HAP-1 (cell line): ENCODE measurements at regions not wholly inside any gene's neighbourhood (a gene's known extent, or its start where the extent isn't known, plus 50 kb on each side); places are given as distances from the start of the nearest gene placed in this dataset.
A peak's percentile ranks its signal among the peaks of the same experiment; 100 is the strongest.

Experiments
- DNase-seq, 2 experiments: peaks; one replicate each; pipeline ENCODE4 v3.0.0-alpha.2; 2016 to 2020; ENCODE audit warnings: low spot score in 2 of 2
- H3K27me3 ChIP-seq: fragments of 250-450 bp; sonication (Bioruptor Pico); 2 replicates; pipeline ENCODE4 v1.5.1; 2020; ENCODE audit warnings: low read depth, mild to moderate bottlenecking, moderate library complexity
- H3K36me3 ChIP-seq: fragments of 250-450 bp; sonication (Bioruptor Pico); replicated peaks from 2 replicates; pipeline ENCODE4 v1.5.1; 2020; ENCODE audit warnings: mild to moderate bottlenecking
- H3K4me1 ChIP-seq: fragments of 250-450 bp; sonication (Bioruptor Pico); 2 replicates; pipeline ENCODE4 v1.5.1; 2020; ENCODE audit warnings: mild to moderate bottlenecking
- H3K4me3 ChIP-seq: fragments of 250-450 bp; sonication (Bioruptor Pico); 2 replicates; pipeline ENCODE4 v1.5.1; 2020; ENCODE audit warnings: mild to moderate bottlenecking, moderate library complexity
- H3K9me3 ChIP-seq: fragments of 250-450 bp; sonication (Bioruptor Pico); 2 replicates; pipeline ENCODE4 v1.5.1; 2020; ENCODE audit warnings: mild to moderate bottlenecking, moderate library complexity
- in situ Hi-C: fragments of 300-500 bp; cut with MboI; formaldehyde crosslinking; loops from 3 replicates; pipeline ENCODE4 v1.14.3; 2020; ENCODE audit warnings: low sequenced_read_pairs, inconsistent platforms, mixed read lengths

DNA sequence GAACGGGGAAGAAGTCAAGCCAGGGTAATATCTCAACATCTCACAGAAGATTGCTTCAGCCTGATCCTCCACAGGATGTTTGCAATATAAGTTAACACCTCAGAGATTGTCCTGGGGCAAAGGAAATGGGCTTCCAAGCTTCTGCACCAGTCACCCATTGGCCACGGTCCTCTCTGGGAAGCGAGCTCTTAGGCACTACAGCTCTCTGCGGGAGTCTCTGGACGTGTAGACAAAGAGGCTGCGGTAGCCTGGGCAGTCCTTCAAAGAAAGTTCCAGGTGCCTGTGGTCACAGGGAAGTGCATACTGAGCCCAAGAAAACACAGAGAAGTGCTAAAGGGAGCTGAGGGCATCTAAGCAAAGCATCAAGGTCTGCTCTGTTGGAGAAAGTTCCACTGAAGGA is 805.7 kb downstream of the DIAPH3 start:
- Histone ChIP-seq H3K9me3 (no peaks in the 10 kb centered on the region), H3K36me3 (no peaks in the 10 kb centered on the region), H3K27me3 (no peaks in the 10 kb centered on the region), H3K4me1 (no peaks in the 10 kb centered on the region; the same call in 1 of the 2 replicates), H3K4me3 (no peak overlapping the region)
- no peak for DNase-seq
- in situ Hi-C loops = no loop called here

DNA sequence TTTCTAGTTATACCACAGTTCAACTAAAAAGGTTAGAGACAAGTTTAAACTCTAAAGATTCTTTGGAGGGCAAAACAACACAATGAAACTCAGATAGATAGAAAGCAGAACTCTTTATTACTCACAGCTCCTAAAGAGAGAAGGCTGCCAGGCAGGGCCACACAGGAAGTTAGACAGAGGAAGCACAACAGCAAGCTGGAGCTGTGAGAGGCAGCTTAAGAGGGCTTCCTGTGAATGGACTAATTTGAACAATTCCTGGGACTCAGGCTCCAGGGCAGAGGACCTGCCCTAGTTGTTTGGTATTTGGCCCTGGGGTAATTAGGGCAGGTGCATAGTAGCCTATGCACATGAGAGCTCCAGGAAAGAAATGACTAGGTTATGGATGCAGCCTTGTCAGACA is 803.6 kb downstream of the DIAPH3 start:
- Histone ChIP-seq H3K9me3 (no peaks in the 10 kb centered on the region), H3K27me3 (no peaks in the 10 kb centered on the region), H3K36me3 (no peaks in the 10 kb centered on the region), H3K4me1 (no peaks in the 10 kb centered on the region), H3K4me3 (no peak overlapping the region)
- DNase-seq = no peak
- in situ Hi-C loops = no loop called here

GRCh38 chr13:59360916-59361315 is 802.8 kb downstream of the DIAPH3 start:
- no peaks in the 10 kb centered on the region for H3K36me3 ChIP-seq
- DNase-seq = no peak
- no peaks in the 10 kb centered on the region for H3K9me3 ChIP-seq
- H3K4me1 ChIP-seq = no peaks in the 10 kb centered on the region
- no peaks in the 10 kb centered on the region for H3K27me3 ChIP-seq
- in situ Hi-C loops = no loop called here
- H3K4me3 ChIP-seq = no peak overlapping the region

DNA sequence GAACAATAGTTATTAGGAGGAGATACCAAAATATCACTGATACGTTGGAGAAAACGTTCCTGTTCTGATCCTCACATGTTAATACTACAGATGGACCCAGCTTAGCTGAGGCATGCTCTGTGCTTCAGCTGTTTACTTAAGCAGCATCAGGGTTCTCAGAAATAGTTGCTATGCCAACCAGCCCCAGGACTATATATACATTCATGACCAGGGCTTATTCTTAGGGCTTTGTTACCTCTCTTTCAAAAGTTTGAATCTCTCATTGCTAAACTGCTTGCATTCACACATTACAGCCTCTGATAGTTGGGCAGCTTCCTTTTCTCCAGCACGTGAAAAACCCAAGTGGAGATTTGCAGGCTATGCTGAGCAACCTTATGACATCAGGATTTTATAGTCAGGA is 800.4 kb downstream of the DIAPH3 start:
- DNase-seq = no peak
- in situ Hi-C loops = no loop called here

GRCh38 chr13:59363947-59364346 is 799.8 kb downstream of the DIAPH3 start:
- H3K27me3 ChIP-seq = no peaks in the 10 kb centered on the region
- no peak for DNase-seq
- no peak overlapping the region for H3K4me3 ChIP-seq
- no peaks in the 10 kb centered on the region for H3K36me3 ChIP-seq
- H3K4me1 ChIP-seq = no peaks in the 10 kb centered on the region
- in situ Hi-C loops = no loop called here
- no peaks in the 10 kb centered on the region for H3K9me3 ChIP-seq

More for the DNA sequence above, 800.4 kb downstream of the DIAPH3 start:
- Histone ChIP-seq H3K36me3 (no peaks in the 10 kb centered on the region), H3K9me3 (no peaks in the 10 kb centered on the region), H3K4me3 (no peak overlapping the region), H3K27me3 (no peaks in the 10 kb centered on the region), H3K4me1 (no peaks in the 10 kb centered on the region)

DNA sequence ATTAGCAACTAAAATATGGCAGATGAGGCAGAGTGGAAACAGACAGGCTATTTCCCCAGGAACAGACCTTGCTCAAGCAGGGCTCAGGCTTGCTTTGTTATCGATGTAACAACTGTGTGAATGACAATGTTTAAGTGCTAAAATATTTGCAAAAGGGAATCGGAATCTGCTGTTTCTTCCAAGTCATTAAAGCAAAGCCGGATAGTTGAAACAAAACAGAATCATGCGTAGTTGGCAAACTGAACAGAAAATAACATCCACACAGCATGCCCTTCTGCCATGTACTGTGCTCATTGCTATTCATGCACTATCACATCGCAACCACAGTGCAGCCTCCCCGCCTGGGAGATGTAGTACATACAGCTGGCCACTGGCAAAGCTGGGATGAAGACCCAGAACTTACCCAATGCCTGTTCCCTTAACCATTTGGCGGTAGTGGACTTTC is 799.1 kb downstream of the DIAPH3 start:
- Histone ChIP-seq H3K9me3 (no peaks in the 10 kb centered on the region), H3K36me3 (no peaks in the 10 kb centered on the region), H3K27me3 (no peaks in the 10 kb centered on the region), H3K4me1 (no peaks in the 10 kb centered on the region), H3K4me3 (no peak overlapping the region)
- DNase-seq = no peak
- in situ Hi-C loops = no loop called here

DNA sequence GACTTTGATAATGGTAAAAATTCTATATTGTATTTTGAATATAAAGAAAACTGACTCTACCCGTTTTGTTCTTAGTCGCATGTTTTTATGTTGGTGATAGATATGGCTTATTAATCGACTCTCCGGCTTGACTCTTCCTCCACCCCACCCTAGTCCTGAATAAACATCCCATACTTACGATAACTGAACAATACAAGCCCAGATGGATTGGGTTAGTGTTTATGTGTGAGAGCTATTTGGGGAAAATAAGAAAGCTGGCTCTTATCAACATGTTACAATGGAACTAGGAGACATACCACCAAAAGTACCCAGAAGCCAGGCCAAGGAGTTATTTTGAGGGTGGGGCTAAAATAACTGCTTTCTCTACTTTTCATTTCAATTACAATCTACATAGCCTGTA is 796.3 kb downstream of the DIAPH3 start:
- H3K4me1 ChIP-seq = no peaks in the 10 kb centered on the region
- DNase-seq = no peak
- no peak overlapping the region for H3K4me3 ChIP-seq
- H3K36me3 ChIP-seq = no peaks in the 10 kb centered on the region
- no peaks in the 10 kb centered on the region for H3K9me3 ChIP-seq
- H3K27me3 ChIP-seq = no peaks in the 10 kb centered on the region
- in situ Hi-C loops = no loop called here

DNA sequence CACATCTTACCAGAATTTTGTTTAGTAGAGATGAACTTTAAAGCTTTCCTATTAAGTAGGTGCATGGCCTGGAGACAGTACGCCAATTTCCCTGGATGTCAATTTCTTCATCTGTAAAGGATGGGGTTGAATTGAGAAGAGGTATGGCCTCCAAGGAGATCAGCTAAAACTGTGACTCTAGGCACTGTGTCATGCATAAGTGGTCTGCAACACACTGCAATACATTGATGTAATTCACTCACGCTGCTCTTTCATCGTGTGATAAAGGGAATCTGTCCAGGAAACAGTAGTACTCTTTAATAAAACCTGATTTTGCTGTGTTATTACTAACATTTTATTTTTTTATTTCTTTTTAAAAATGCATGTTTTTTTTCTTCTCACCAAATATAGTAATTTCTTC is 795.8 kb downstream of the DIAPH3 start:
- H3K4me3 ChIP-seq = no peak overlapping the region
- no peaks in the 10 kb centered on the region for H3K4me1 ChIP-seq
- no peaks in the 10 kb centered on the region for H3K27me3 ChIP-seq
- H3K9me3 ChIP-seq = no peaks in the 10 kb centered on the region
- H3K36me3 ChIP-seq = no peaks in the 10 kb centered on the region
- in situ Hi-C loops = no loop called here
- no peak for DNase-seq

DNA sequence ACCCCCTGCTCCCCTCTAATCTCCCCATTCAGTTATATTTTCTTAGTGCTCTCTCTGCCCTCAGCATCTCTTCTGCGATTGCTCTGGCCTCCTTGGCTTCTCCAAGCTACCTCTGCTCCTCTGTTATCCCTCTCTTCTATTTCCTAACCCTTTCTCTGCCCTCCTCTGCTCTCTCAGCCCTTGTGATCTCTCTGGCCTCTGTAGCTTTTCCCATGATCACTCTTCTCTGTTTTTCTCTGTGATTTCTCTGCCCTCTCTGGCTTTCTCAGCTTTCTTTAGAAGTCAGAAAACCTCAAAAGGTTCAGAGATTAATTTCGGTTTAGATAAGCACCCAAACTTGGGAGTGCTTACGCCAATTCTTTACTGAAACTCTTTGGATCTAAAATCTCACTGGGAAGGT is 795.0 kb downstream of the DIAPH3 start:
- no peaks in the 10 kb centered on the region for H3K9me3 ChIP-seq
- no peaks in the 10 kb centered on the region for H3K36me3 ChIP-seq
- H3K27me3 ChIP-seq = no peaks in the 10 kb centered on the region
- in situ Hi-C loops = no loop called here
- H3K4me3 ChIP-seq = no peak overlapping the region
- no peak for DNase-seq
- H3K4me1 ChIP-seq = no peaks in the 10 kb centered on the region

DNA sequence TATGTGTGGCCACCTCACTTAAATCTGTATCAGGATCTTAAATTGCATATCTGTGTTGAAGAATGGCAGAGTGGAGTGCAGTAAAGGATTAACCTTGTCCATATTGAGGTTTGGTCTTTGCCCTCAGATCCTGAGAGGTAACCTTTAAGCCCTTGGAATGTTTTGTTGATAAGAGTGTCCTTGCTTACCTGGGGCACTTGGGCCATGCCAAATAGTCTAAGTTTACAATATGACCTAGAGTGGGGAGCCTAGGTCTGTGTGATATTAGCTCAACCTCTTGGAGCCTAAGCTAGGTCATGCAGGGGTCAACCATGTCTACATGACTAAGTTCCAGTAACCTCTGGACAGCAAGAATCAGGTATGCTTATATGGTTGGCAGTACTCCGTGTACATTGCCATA is 792.5 kb downstream of the DIAPH3 start:
- H3K9me3 ChIP-seq = no peaks in the 10 kb centered on the region
- H3K4me1 ChIP-seq = no peaks in the 10 kb centered on the region
- DNase-seq = no peak
- H3K4me3 ChIP-seq = no peak overlapping the region
- in situ Hi-C loops = no loop called here
- H3K27me3 ChIP-seq = no peaks in the 10 kb centered on the region
- no peaks in the 10 kb centered on the region for H3K36me3 ChIP-seq

DNA sequence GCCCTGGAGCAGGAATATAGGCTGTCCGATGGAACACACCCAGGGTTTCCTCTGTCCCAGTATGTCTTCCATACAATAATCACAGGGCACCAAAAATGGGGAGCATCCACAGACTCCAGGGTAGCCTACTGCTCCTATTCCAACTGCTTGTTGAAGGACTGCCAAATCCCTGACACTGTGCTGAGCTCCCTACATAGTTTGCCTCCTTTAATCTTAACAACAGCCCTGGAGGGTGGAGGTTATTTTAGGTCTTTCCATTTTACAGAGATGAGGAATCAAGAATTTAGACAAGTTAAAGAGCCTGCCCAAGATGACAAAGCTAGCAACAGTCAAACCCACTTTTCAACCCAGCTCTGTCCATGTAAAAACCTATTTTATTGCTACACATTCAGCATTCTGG is 790.4 kb downstream of the DIAPH3 start:
- H3K9me3 ChIP-seq = no peaks in the 10 kb centered on the region
- no peaks in the 10 kb centered on the region for H3K4me1 ChIP-seq
- H3K36me3 ChIP-seq = no peaks in the 10 kb centered on the region
- DNase-seq = no peak
- no peaks in the 10 kb centered on the region for H3K27me3 ChIP-seq
- in situ Hi-C loops = no loop called here
- no peak overlapping the region for H3K4me3 ChIP-seq

DNA sequence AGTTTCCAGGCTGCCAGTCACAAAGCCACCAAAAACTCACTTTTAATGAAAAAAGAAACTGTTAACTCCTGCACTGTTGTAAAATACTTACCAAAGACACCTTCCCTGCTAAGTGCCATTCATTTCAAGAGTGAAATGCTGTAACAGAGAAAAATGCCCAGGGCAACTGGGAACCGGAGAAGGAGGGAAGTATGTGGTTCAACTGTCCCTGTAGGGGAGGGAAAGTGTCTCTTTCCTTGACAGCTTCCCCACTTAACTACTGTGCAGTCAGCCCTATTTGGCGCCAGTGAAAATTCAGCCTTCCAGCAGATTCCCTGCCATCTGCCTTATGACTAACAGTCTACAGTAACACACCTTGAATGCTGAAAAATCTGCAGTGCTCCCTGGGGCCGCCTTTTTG is 789.0 kb downstream of the DIAPH3 start:
- H3K4me1 ChIP-seq = no peaks in the 10 kb centered on the region
- H3K4me3 ChIP-seq = no peak overlapping the region
- H3K27me3 ChIP-seq = no peaks in the 10 kb centered on the region
- DNase-seq = no peak
- in situ Hi-C loops = no loop called here
- H3K36me3 ChIP-seq = no peaks in the 10 kb centered on the region
- H3K9me3 ChIP-seq = no peaks in the 10 kb centered on the region

DNA sequence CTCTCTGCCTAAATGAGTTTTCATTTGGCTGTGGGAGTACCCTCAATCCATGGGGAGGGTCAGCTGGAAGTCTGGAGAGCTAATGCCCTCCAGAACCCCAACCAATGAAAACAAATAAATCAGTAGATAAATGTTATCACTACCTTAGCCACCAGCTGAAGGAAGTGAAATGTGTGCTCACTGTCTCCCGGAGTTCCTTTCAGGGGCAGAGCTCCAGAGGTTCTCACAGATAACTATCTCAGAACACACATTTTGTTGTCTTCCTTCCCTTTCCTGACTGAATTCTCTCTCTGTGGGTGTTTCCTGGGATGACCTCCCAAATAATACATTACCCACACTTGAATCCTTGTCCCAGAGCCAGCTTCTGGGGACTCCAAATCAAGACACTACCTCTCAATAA is 779.6 kb downstream of the DIAPH3 start:
- in situ Hi-C loops = no loop called here
- no peaks in the 10 kb centered on the region for H3K27me3 ChIP-seq
- H3K36me3 ChIP-seq = no peaks in the 10 kb centered on the region
- no peaks in the 10 kb centered on the region for H3K9me3 ChIP-seq
- H3K4me1 ChIP-seq = no peaks in the 10 kb centered on the region
- H3K4me3 ChIP-seq = no peak overlapping the region
- no peak for DNase-seq

- H3K36me3 ChIP-seq = no peaks in the 10 kb centered on the region
- H3K9me3 ChIP-seq = no peaks in the 10 kb centered on the region
- peaks cover 4% of the 10 kb centered on the region; the same call in 1 of the 2 replicates for H3K4me1 ChIP-seq
- no peaks in the 10 kb centered on the region for H3K27me3 ChIP-seq
- in situ Hi-C loops = loop anchor here (10.0 kb wide), 1 partner anchor 283 kb away; no protein-coding TSS in a partner anchor
- peak; percentile 75 to 79 for DNase-seq
- no peak overlapping the region for H3K4me3 ChIP-seq
Measured at GRCh38 chr13:59391696-59392095, 772.0 kb downstream of the DIAPH3 start.

DNA sequence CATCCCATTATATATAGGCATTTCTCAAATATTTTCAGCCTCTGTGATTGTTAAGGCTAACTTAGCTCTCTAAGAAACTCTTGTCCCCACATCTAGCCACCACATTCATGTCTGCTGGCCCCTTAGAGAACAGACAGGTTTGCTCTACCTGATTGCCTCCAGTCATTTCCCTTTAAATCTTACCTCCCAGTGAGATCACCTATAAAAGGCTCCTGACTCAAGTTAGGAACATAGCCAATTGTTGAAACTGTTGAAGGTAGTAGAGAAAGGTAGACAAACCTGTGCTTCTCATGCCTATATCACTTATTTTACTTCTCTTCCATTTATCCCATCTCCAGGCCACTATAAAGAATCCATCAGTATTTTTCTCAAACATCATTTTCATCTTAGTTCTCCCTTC is 771.4 kb downstream of the DIAPH3 start:
- Histone ChIP-seq H3K9me3 (no peaks in the 10 kb centered on the region), H3K36me3 (no peaks in the 10 kb centered on the region), H3K4me3 (no peak overlapping the region), H3K4me1 (peaks cover 4% of the 10 kb centered on the region; the same call in 1 of the 2 replicates), H3K27me3 (no peaks in the 10 kb centered on the region)
- no peak for DNase-seq
- in situ Hi-C loops = loop anchor here (10.0 kb wide), 1 partner anchor 282 kb away; no protein-coding TSS in a partner anchor
